ENCODE measurements at regions not wholly inside any gene's neighbourhood (a gene's known extent, or its start where the extent isn't known, plus 50 kb on each side); places are given as distances from the start of the nearest gene placed in this dataset.

- Histone ChIP-seq H2AFZ (replicated peaks) (no peak overlapping the region), H3K4me1 (no peaks in the 10 kb centered on the region), H3K79me2 (ENCODE audit: low read depth) (no peaks in the 10 kb centered on the region), H3K27ac (no peak overlapping the region), H4K20me1 (ENCODE audit: low read depth) (no peaks in the 10 kb centered on the region), H3K9ac (no peak overlapping the region), H3K9me3 (ENCODE audit: low read depth) (no peaks in the 10 kb centered on the region), H3K36me3 (no peaks in the 10 kb centered on the region), H3F3A (ENCODE audit: low read depth) (no peaks in the 10 kb centered on the region), H3K4me2 (no peak overlapping the region), H3K27me3 (no peaks in the 10 kb centered on the region), H3K4me3 (no peak overlapping the region)
- no peak for DNase-seq (ENCODE audit: low spot score)
- no peak overlapping the region for H3K4me3 Mint-ChIP-seq
- H3K36me3 Mint-ChIP-seq, result no peaks in the 10 kb centered on the region
- no peaks in the 10 kb centered on the region for H3K9me3 Mint-ChIP-seq
- H3K27ac Mint-ChIP-seq, result no peak overlapping the region
- no peaks in the 10 kb centered on the region for H3K4me1 Mint-ChIP-seq
- TF ChIP-seq EZH2phosphoT487 (IDR thresholded peaks at IDR 0.05), result no peak
- no peak for TF ChIP-seq EZH2 (IDR thresholded peaks at IDR 0.05)
- TF ChIP-seq CTCF (IDR thresholded peaks at IDR 0.05), result no peak
- H3K27me3 Mint-ChIP-seq (ENCODE audit: insufficient read depth, low read depth), result peaks cover 6% of the 10 kb centered on the region
Measured at GRCh38 chr2:129458436-129458835, 521.0 kb upstream of the RAB6C start.

GRCh38 chr2:129459200-129459876 is 520.1 kb upstream of the RAB6C start:
- H3K9me3 Mint-ChIP-seq, result no peaks in the 10 kb centered on the region
- Histone ChIP-seq H3K4me1 (no peaks in the 10 kb centered on the region), H3K36me3 (no peaks in the 10 kb centered on the region), H3K27me3 (no peaks in the 10 kb centered on the region), H4K20me1 (ENCODE audit: low read depth) (no peaks in the 10 kb centered on the region), H3K79me2 (ENCODE audit: low read depth) (no peaks in the 10 kb centered on the region), H3K4me2 (no peak overlapping the region), H3K27ac (no peak overlapping the region), H3K9ac (no peak overlapping the region), H3K9me3 (ENCODE audit: low read depth) (no peaks in the 10 kb centered on the region), H3F3A (ENCODE audit: low read depth) (no peaks in the 10 kb centered on the region), H2AFZ (replicated peaks) (no peak overlapping the region), H3K4me3 (no peak overlapping the region)
- no peak overlapping the region for H3K27ac Mint-ChIP-seq
- H3K27me3 Mint-ChIP-seq (ENCODE audit: insufficient read depth, low read depth), result peaks cover 6% of the 10 kb centered on the region
- H3K4me3 Mint-ChIP-seq, result no peak overlapping the region
- no peaks in the 10 kb centered on the region for H3K4me1 Mint-ChIP-seq
- no peaks in the 10 kb centered on the region for H3K36me3 Mint-ChIP-seq
- TF ChIP-seq EZH2 (IDR thresholded peaks at IDR 0.05) (no peak), EZH2phosphoT487 (IDR thresholded peaks at IDR 0.05) (no peak), CTCF (IDR thresholded peaks at IDR 0.05) (no peak)
- DNase-seq (ENCODE audit: low spot score), result no peak

- Histone ChIP-seq H3K9ac (no peak overlapping the region), H3K4me2 (no peak overlapping the region), H3K79me2 (ENCODE audit: low read depth) (no peaks in the 10 kb centered on the region), H2AFZ (replicated peaks) (no peak overlapping the region), H3K9me3 (ENCODE audit: low read depth) (no peaks in the 10 kb centered on the region), H3K4me1 (no peaks in the 10 kb centered on the region), H3K27ac (no peak overlapping the region), H3F3A (ENCODE audit: low read depth) (no peaks in the 10 kb centered on the region), H3K27me3 (no peaks in the 10 kb centered on the region), H4K20me1 (ENCODE audit: low read depth) (no peaks in the 10 kb centered on the region), H3K4me3 (no peak overlapping the region), H3K36me3 (no peaks in the 10 kb centered on the region)
- Mint-ChIP-seq H3K9me3 (peaks cover 2% of the 10 kb centered on the region), H3K4me3 (no peak overlapping the region), H3K27ac (no peak overlapping the region), H3K4me1 (no peaks in the 10 kb centered on the region), H3K27me3 (ENCODE audit: insufficient read depth, low read depth) (peaks cover 6% of the 10 kb centered on the region), H3K36me3 (no peaks in the 10 kb centered on the region)
- TF ChIP-seq CTCF (IDR thresholded peaks at IDR 0.05), result no peak
- TF ChIP-seq EZH2 (IDR thresholded peaks at IDR 0.05), result no peak
- TF ChIP-seq EZH2phosphoT487 (IDR thresholded peaks at IDR 0.05), result no peak
- DNase-seq (ENCODE audit: low spot score), result no peak
Measured at GRCh38 chr2:129459881-129460280, 519.6 kb upstream of the RAB6C start.

Measured in neural progenitor cell (in vitro differentiated cells).